ENCODE measurements at regions not wholly inside any gene's neighbourhood (a gene's known extent, or its start where the extent isn't known, plus 50 kb on each side); places are given as distances from the start of the nearest gene placed in this dataset.

- no peak for TF ChIP-seq CTCF (conservative IDR thresholded peaks at IDR 0.05)
- TF ChIP-seq ZFX (IDR thresholded peaks at IDR 0.05), result no peak
Observed at GRCh38 chr6:6969761-6970223, 138.0 kb upstream of the RREB1 start.
